ENCODE measurements at regions not wholly inside any gene's neighbourhood (a gene's known extent, or its start where the extent isn't known, plus 50 kb on each side); places are given as distances from the start of the nearest gene placed in this dataset.

- DNase-seq (ENCODE audit: extremely low read depth in 1 of 11, low read depth in 9 of 11, low spot score in 4 of 11): no peak
These were observed 75.1 kb upstream of the WLS start for GRCh38 chr1:68307378-68307787.

- no peak for DNase-seq (ENCODE audit: extremely low read depth in 1 of 11, low read depth in 9 of 11, low spot score in 4 of 11)
These were observed 69.2 kb upstream of the WLS start for GRCh38 chr1:68301471-68302001.

- DNase-seq (ENCODE audit: extremely low read depth in 1 of 11, low read depth in 9 of 11, low spot score in 4 of 11): no peak
These were observed 62.2 kb upstream of the WLS start for GRCh38 chr1:68294367-68295066.

- peak in 1 of 11 donors; percentile 10 for DNase-seq (ENCODE audit: extremely low read depth in 1 of 11, low read depth in 9 of 11, low spot score in 4 of 11)
These were observed 61.5 kb upstream of the WLS start for GRCh38 chr1:68293609-68294366.

- DNase-seq (ENCODE audit: extremely low read depth in 1 of 11, low read depth in 9 of 11, low spot score in 4 of 11): no peak
These were observed 60.8 kb upstream of the WLS start for GRCh38 chr1:68293122-68293521.

- no peak for DNase-seq (ENCODE audit: extremely low read depth in 1 of 11, low read depth in 9 of 11, low spot score in 4 of 11)
These were observed 59.5 kb upstream of the WLS start for GRCh38 chr1:68291688-68292384.

- no peak for DNase-seq (ENCODE audit: extremely low read depth in 1 of 11, low read depth in 9 of 11, low spot score in 4 of 11)
These were observed 54.9 kb upstream of the WLS start for GRCh38 chr1:68287241-68287640.

GRCh38 chr1:68285046-68285445, 52.7 kb upstream of the WLS start:
- DNase-seq (ENCODE audit: extremely low read depth in 1 of 11, low read depth in 9 of 11, low spot score in 4 of 11): no peak

GRCh38 chr1:68281946-68282615, 49.8 kb upstream of the WLS start:
- no peak for DNase-seq (ENCODE audit: extremely low read depth in 1 of 11, low read depth in 9 of 11, low spot score in 4 of 11)

All from renal cortex interstitium (tissue), 11 donors.